HFF-Myc (cell line): ENCODE measurements at regions not wholly inside any gene's neighbourhood (a gene's known extent, or its start where the extent isn't known, plus 50 kb on each side); places are given as distances from the start of the nearest gene placed in this dataset.

Experiments used
- DNase-seq: peaks from one replicate; pipeline ENCODE4 v3.0.0-alpha.2; 2011; ENCODE audit warnings: low read depth; ENCODE audit errors: extremely low read depth
- H3K4me3 ChIP-seq: replicated peaks from 2 replicates; pipeline ENCODE4 v1.5.1; 2011; ENCODE audit warnings: low read depth, mild to moderate bottlenecking, control low read depth, low read length
- CTCF ChIP-seq: IDR thresholded peaks from 2 replicates; pipeline ENCODE4 v1.5.1; 2012; ENCODE audit warnings: mild to moderate bottlenecking, low read depth, low read length, control low read depth; ENCODE audit errors: missing control alignments

- no peak for DNase-seq
- no peak overlapping the region for H3K4me3 ChIP-seq
- no peak for TF ChIP-seq CTCF
Observed at GRCh38 chr4:67131224-67131623, 414.1 kb downstream of the CENPC start.

- TF ChIP-seq CTCF: no peak
- no peak overlapping the region for H3K4me3 ChIP-seq
- no peak for DNase-seq
Observed at GRCh38 chr4:67130411-67130810, 414.9 kb downstream of the CENPC start.

GRCh38 chr4:67126570-67126969 lies 418.7 kb downstream of the CENPC start:
- no peak for DNase-seq
- H3K4me3 ChIP-seq: no peak overlapping the region
- TF ChIP-seq CTCF: no peak

GRCh38 chr4:67125636-67126514 lies 419.4 kb downstream of the CENPC start:
- DNase-seq: no peak
- H3K4me3 ChIP-seq: no peak overlapping the region
- TF ChIP-seq CTCF: no peak

- no peak overlapping the region for H3K4me3 ChIP-seq
- no peak for TF ChIP-seq CTCF
- DNase-seq: no peak
Observed at GRCh38 chr4:67124716-67125115, 420.6 kb downstream of the CENPC start.

- DNase-seq: no peak
- no peak overlapping the region for H3K4me3 ChIP-seq
- no peak for TF ChIP-seq CTCF
Observed at GRCh38 chr4:67122029-67122428, 423.3 kb downstream of the CENPC start.
